HG03095 (cell line): ENCODE measurements at regions not wholly inside any gene's neighbourhood (a gene's known extent, or its start where the extent isn't known, plus 50 kb on each side); places are given as distances from the start of the nearest gene placed in this dataset.

Source experiments
- ATAC-seq: cut with Tn5 transposase; IDR thresholded peaks from one replicate; pipeline ENCODE4 v1.9.1; 2021; ENCODE audit warnings: moderate library complexity; ENCODE audit not compliant: unreplicated experiment

- ATAC-seq = no peak
Observed at GRCh38 chr4:117783716-117784115, 250.6 kb upstream of the NDST3 start.

- no peak for ATAC-seq
Observed at GRCh38 chr4:117784266-117784665, 250.0 kb upstream of the NDST3 start.

GRCh38 chr4:117786566-117786965 is 247.7 kb upstream of the NDST3 start:
- ATAC-seq = no peak

- ATAC-seq = no peak
Observed at GRCh38 chr4:117793845-117794480, 240.3 kb upstream of the NDST3 start.

- no peak for ATAC-seq
Observed at GRCh38 chr4:117796677-117797076, 237.6 kb upstream of the NDST3 start.

- ATAC-seq = no peak
Observed at GRCh38 chr4:117800636-117801035, 233.7 kb upstream of the NDST3 start.

- ATAC-seq = no peak
Observed at GRCh38 chr4:117801756-117802155, 232.5 kb upstream of the NDST3 start.

GRCh38 chr4:117811731-117812130 is 222.6 kb upstream of the NDST3 start:
- no peak for ATAC-seq

- no peak for ATAC-seq
Observed at GRCh38 chr4:117814277-117815246, 219.7 kb upstream of the NDST3 start.

GRCh38 chr4:117817301-117817700 is 217.0 kb upstream of the NDST3 start:
- ATAC-seq = no peak

GRCh38 chr4:117821834-117822233 is 212.5 kb upstream of the NDST3 start:
- no peak for ATAC-seq

GRCh38 chr4:117823388-117823787 is 210.9 kb upstream of the NDST3 start:
- no peak for ATAC-seq

- ATAC-seq = no peak
Observed at GRCh38 chr4:117825600-117825999, 208.7 kb upstream of the NDST3 start.

- no peak for ATAC-seq
Observed at GRCh38 chr4:117831060-117831683, 203.1 kb upstream of the NDST3 start.

- ATAC-seq = no peak
Observed at GRCh38 chr4:117835566-117835965, 198.7 kb upstream of the NDST3 start.

GRCh38 chr4:117844594-117844993 is 189.7 kb upstream of the NDST3 start:
- no peak for ATAC-seq

- ATAC-seq = no peak
Observed at GRCh38 chr4:117845270-117845669, 189.0 kb upstream of the NDST3 start.

GRCh38 chr4:117847849-117848248 is 186.4 kb upstream of the NDST3 start:
- ATAC-seq = no peak

- no peak for ATAC-seq
Observed at GRCh38 chr4:117868201-117868600, 166.1 kb upstream of the NDST3 start.

GRCh38 chr4:117873779-117874178 is 160.5 kb upstream of the NDST3 start:
- ATAC-seq = no peak

GRCh38 chr4:117874216-117874615 is 160.1 kb upstream of the NDST3 start:
- no peak for ATAC-seq

GRCh38 chr4:117889978-117890377 is 144.3 kb upstream of the NDST3 start:
- ATAC-seq = no peak
